Caco-2 (cell line): ENCODE measurements at regions not wholly inside any gene's neighbourhood (a gene's known extent, or its start where the extent isn't known, plus 50 kb on each side); places are given as distances from the start of the nearest gene placed in this dataset.
A peak's percentile ranks its signal among the peaks of the same experiment; 100 is the strongest.

Source experiments
- BruUV-seq: library from RNA; stranded (reverse); fragments of 400-500 nt; replicated peaks from 2 replicates; lab custom pipeline; 2021; lab: Mats Ljungman, UMichigan
- CTCF ChIA-PET: fragments of 300-600 bp; sonication (Branson Sonifier 250); formaldehyde crosslinking; loops from one replicate; lab custom pipeline; 2022; ENCODE audit warnings: antibody characterized with exemption; lab: Charles Lee
- POLR2A ChIA-PET: fragments of 300-600 bp; sonication (Branson Sonifier 250); formaldehyde crosslinking; loops from one replicate; lab custom pipeline; 2022; ENCODE audit warnings: antibody characterized with exemption; lab: Charles Lee
- DNase-seq, 2 experiments: peaks; one replicate each; pipeline versions ENCODE4 v3.0.0 to v3.0.0-alpha.2; 2020 to 2022
- H3K27me3 ChIP-seq: replicated peaks from 2 replicates; pipeline ENCODE4 v1.6.0; 2011; ENCODE audit warnings: low read length; ENCODE audit not compliant: control insufficient read depth, insufficient read depth
- H3K36me3 ChIP-seq: 2 replicates; pipeline ENCODE4 v1.5.1; 2011; ENCODE audit warnings: low read length; ENCODE audit not compliant: control insufficient read depth, insufficient read depth
- H3K4me1 ChIP-seq: fragments of 250-450 bp; sonication (Bioruptor Pico); 2 replicates; pipeline ENCODE4 v1.5.1; 2020; ENCODE audit warnings: mild to moderate bottlenecking
- H3K4me3 ChIP-seq: 2 replicates; pipeline ENCODE4 v1.5.1; 2011; ENCODE audit warnings: low read depth, mild to moderate bottlenecking, control low read depth, low read length
- H3K9me3 ChIP-seq: fragments of 250-450 bp; sonication (Bioruptor Pico); 2 replicates; pipeline ENCODE4 v1.5.1; 2020; ENCODE audit warnings: mild to moderate bottlenecking, moderate library complexity
- H3K27ac Mint-ChIP-seq: one replicate; pipeline ENCODE4 v1.8.0; 2022; ENCODE audit warnings: mixed read lengths; ENCODE audit not compliant: unreplicated experiment
- H3K27me3 Mint-ChIP-seq: one replicate; pipeline ENCODE4 v1.8.0; 2022; ENCODE audit warnings: mixed read lengths; ENCODE audit not compliant: insufficient read depth, unreplicated experiment
- H3K36me3 Mint-ChIP-seq: one replicate; pipeline ENCODE4 v1.8.0; 2022; ENCODE audit warnings: mild to moderate bottlenecking, mixed read lengths; ENCODE audit not compliant: insufficient read depth, unreplicated experiment
- H3K4me1 Mint-ChIP-seq: one replicate; pipeline ENCODE4 v1.8.0; 2022; ENCODE audit warnings: low read depth, mixed read lengths; ENCODE audit not compliant: unreplicated experiment
- H3K4me3 Mint-ChIP-seq: one replicate; pipeline ENCODE4 v1.8.0; 2022; ENCODE audit warnings: mild to moderate bottlenecking, moderate library complexity, mixed read lengths; ENCODE audit not compliant: unreplicated experiment
- H3K9me3 Mint-ChIP-seq: one replicate; pipeline ENCODE4 v1.8.0; 2022; ENCODE audit warnings: mixed read lengths; ENCODE audit not compliant: unreplicated experiment
- intact Hi-C: fragments of 100-400 bp; cut with micrococcal nuclease; formaldehyde crosslinking; loops from one replicate; pipeline ENCODE4 v1.10.0; 2022; ENCODE audit not compliant: unreplicated experiment
- TF ChIP-seq, protein P1 (sequence below), 2 experiments: fragments of 200-600 bp in 1 of 2; IDR thresholded peaks; 1 replicate in 1 of 2; 2 replicates in 1 of 2; pipeline versions ENCODE4 v1.5.1 to v1.8.0; 2011 to 2022; ENCODE audit warnings: antibody characterized with exemption in 1 of 2, control low read depth in 1 of 2, inconsistent platforms in 1 of 2, low read depth in 1 of 2, low read length in 1 of 2, mild to moderate bottlenecking in 1 of 2, moderate library complexity in 1 of 2; ENCODE audit not compliant: insufficient read depth in 1 of 2, severe bottlenecking in 1 of 2, unreplicated experiment in 1 of 2

DNA sequence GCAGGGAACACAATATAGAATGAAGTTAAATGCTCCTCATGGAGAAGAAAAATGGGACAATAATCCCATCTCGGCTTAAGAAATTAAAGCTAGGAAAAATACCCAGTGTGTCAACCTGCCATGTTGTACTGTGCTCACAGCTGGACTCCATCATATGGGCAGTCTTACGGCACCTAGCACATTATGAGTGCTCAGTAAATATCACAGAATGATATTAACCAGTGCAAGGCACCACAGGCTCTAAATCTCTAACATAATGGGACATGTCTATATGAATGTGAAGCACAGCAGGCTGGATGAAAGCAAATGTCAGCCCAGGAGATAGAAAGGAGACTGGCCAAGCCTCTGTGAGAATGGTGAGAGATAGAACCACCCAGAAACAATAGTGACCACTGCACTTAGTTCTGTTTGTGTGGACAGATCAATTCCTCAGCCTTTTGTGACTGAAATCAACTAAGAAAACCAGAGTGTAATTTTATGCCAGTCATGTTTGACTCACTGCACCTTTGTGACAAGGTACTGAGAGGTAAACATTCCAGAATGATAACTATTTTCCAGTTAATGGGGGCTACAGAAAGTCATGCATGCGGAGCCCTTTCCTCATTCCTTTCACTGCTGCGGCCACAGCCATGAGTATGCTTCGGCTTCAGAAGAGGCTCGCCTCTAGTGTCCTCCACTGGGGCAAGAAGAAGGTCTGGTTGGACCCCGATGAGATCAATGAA, 140.4 kb upstream of the CDH6 start:
- H3K9me3 Mint-ChIP-seq = no peaks in the 10 kb centered on the region
- no peaks in the 10 kb centered on the region for H3K36me3 ChIP-seq
- peak overlapping the region; percentile 24 for H3K27ac Mint-ChIP-seq
- peaks cover 19% of the 10 kb centered on the region for H3K4me1 Mint-ChIP-seq
- H3K36me3 Mint-ChIP-seq = no peaks in the 10 kb centered on the region
- no peaks in the 10 kb centered on the region for H3K9me3 ChIP-seq
- DNase-seq = no peak
- BruUV-seq = no TSS peak
- ChIA-PET POLR2A (no interaction called here), CTCF (no interaction called here)
- H3K4me3 ChIP-seq = no peak overlapping the region
- no peaks in the 10 kb centered on the region for H3K27me3 ChIP-seq
- TF ChIP-seq, protein P1, sequence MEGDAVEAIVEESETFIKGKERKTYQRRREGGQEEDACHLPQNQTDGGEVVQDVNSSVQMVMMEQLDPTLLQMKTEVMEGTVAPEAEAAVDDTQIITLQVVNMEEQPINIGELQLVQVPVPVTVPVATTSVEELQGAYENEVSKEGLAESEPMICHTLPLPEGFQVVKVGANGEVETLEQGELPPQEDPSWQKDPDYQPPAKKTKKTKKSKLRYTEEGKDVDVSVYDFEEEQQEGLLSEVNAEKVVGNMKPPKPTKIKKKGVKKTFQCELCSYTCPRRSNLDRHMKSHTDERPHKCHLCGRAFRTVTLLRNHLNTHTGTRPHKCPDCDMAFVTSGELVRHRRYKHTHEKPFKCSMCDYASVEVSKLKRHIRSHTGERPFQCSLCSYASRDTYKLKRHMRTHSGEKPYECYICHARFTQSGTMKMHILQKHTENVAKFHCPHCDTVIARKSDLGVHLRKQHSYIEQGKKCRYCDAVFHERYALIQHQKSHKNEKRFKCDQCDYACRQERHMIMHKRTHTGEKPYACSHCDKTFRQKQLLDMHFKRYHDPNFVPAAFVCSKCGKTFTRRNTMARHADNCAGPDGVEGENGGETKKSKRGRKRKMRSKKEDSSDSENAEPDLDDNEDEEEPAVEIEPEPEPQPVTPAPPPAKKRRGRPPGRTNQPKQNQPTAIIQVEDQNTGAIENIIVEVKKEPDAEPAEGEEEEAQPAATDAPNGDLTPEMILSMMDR (IDR thresholded peaks at IDR 0.05; ENCODE audit: insufficient read depth in 1 of 2, low read depth in 1 of 2, low read length in 1 of 2, severe bottlenecking in 1 of 2, unreplicated experiment in 1 of 2) = no peak
- H3K4me1 ChIP-seq = peaks cover 4% of the 10 kb centered on the region; the same call in 1 of the 2 replicates
- H3K27me3 Mint-ChIP-seq = no peaks in the 10 kb centered on the region
- intact Hi-C loops = no loop called here
- no peak overlapping the region for H3K4me3 Mint-ChIP-seq

DNA sequence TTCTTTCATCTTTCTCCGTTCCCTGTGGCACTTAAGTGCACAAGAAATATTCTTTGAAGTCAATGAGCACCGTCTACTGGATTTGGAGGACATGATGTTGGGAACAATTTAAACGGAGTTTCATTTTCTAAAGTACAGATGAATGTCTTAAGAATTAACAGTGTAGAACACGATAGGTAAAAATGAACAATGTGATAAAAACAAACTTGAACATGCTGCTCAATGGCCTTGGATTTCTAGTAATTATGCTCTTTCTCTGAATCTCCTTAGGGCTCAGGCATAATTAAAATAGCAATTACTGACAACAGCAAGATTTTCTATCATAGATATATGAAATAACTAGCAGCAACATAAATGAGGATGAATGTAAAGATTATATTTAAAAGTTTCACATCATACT, 142.2 kb upstream of the CDH6 start:
- no peaks in the 10 kb centered on the region for H3K27me3 ChIP-seq
- no peak for DNase-seq
- no peaks in the 10 kb centered on the region for H3K9me3 Mint-ChIP-seq
- ChIA-PET POLR2A (no interaction called here), CTCF (no interaction called here)
- BruUV-seq = no TSS peak
- peaks cover 19% of the 10 kb centered on the region for H3K4me1 Mint-ChIP-seq
- intact Hi-C loops = no loop called here
- H3K27me3 Mint-ChIP-seq = no peaks in the 10 kb centered on the region
- no peaks in the 10 kb centered on the region for H3K36me3 ChIP-seq
- H3K36me3 Mint-ChIP-seq = no peaks in the 10 kb centered on the region
- no peak overlapping the region for H3K4me3 ChIP-seq
- TF ChIP-seq, protein P1 (IDR thresholded peaks at IDR 0.05; ENCODE audit: insufficient read depth in 1 of 2, low read depth in 1 of 2, low read length in 1 of 2, severe bottlenecking in 1 of 2, unreplicated experiment in 1 of 2) = no peak
- no peaks in the 10 kb centered on the region for H3K9me3 ChIP-seq
- peaks cover 4% of the 10 kb centered on the region; the same call in 1 of the 2 replicates for H3K4me1 ChIP-seq
- no peak overlapping the region for H3K4me3 Mint-ChIP-seq
- H3K27ac Mint-ChIP-seq = no peak overlapping the region

DNA sequence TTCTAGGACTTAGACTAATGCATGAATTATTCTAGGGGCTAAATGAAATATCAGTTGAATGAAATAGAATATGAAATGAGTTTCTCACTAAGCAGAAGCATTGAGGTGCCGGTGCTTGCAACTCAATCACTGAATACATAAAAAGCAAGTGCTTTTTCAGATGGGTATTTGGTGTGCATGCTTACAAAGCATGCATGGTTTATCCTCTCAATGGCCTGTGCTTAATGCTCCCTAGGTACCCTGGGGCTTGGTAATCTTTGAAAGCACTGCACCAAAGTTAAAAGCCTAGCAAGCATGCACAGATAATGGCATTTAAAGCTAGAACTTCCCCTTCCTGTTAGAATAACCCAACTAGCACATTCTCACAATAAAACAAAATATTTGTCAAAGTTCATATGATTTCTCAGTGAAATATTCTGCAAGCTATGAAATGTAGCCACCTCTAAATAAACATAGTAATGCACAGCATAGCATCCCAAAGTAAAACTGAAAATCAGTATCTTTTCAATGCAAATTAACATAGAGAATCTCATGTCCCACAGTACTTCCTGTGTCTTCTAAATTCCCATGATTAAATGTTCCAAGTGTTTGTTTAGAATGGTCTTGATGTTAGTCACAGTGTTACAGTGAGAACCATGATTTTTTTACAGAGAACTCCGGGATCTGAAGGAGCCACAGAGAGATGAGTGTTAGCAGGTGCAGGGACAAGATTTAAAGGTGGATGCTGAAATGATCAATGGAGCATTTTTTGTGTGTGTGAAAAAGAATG, 143.4 kb upstream of the CDH6 start:
- Histone ChIP-seq H3K27me3 (no peaks in the 10 kb centered on the region), H3K9me3 (no peaks in the 10 kb centered on the region), H3K4me3 (no peak overlapping the region), H3K4me1 (peaks cover 4% of the 10 kb centered on the region; the same call in 1 of the 2 replicates), H3K36me3 (no peaks in the 10 kb centered on the region)
- Mint-ChIP-seq H3K27ac (no peak overlapping the region), H3K4me1 (peaks cover 19% of the 10 kb centered on the region), H3K4me3 (no peak overlapping the region), H3K27me3 (no peaks in the 10 kb centered on the region), H3K9me3 (no peaks in the 10 kb centered on the region), H3K36me3 (no peaks in the 10 kb centered on the region)
- DNase-seq = no peak
- TF ChIP-seq, protein P1 (IDR thresholded peaks at IDR 0.05; ENCODE audit: insufficient read depth in 1 of 2, low read depth in 1 of 2, low read length in 1 of 2, severe bottlenecking in 1 of 2, unreplicated experiment in 1 of 2) = no peak
- intact Hi-C loops = no loop called here
- POLR2A ChIA-PET = no interaction called here
- no TSS peak for BruUV-seq
- CTCF ChIA-PET = no interaction called here
